Mammary epithelial cell (primary cell): ENCODE measurements at regions not wholly inside any gene's neighbourhood (a gene's known extent, or its start where the extent isn't known, plus 50 kb on each side); places are given as distances from the start of the nearest gene placed in this dataset.
"Not testable (repeated sequence)": the region's sequence is repeated elsewhere in the genome, so short reads cannot be mapped to it uniquely, and the experiment has no call there.

ENCODE experiments used
- EZH2 ChIP-seq: IDR thresholded peaks from 2 replicates; pipeline ENCODE4 v1.6.1; 2012; ENCODE audit warnings: low read length, inconsistent platforms, borderline replicate concordance
- TF ChIP-seq, protein P1 (sequence below), 2 donors: IDR thresholded peaks in 1 of 2; conservative IDR thresholded peaks in 1 of 2; 2 replicates each; pipeline ENCODE4 v1.5.1; 2011 to 2012; ENCODE audit warnings: inconsistent platforms in 2 of 2, low read length in 2 of 2, mild to moderate bottlenecking in 2 of 2, control low read depth in 1 of 2, low read depth in 1 of 2; ENCODE audit not compliant: insufficient read depth in 1 of 2; ENCODE audit errors: extremely low read depth in 1 of 2

GRCh38 chr10:38354410-38354809, 260.3 kb downstream of the ZNF37A start:
- TF ChIP-seq, protein P1, sequence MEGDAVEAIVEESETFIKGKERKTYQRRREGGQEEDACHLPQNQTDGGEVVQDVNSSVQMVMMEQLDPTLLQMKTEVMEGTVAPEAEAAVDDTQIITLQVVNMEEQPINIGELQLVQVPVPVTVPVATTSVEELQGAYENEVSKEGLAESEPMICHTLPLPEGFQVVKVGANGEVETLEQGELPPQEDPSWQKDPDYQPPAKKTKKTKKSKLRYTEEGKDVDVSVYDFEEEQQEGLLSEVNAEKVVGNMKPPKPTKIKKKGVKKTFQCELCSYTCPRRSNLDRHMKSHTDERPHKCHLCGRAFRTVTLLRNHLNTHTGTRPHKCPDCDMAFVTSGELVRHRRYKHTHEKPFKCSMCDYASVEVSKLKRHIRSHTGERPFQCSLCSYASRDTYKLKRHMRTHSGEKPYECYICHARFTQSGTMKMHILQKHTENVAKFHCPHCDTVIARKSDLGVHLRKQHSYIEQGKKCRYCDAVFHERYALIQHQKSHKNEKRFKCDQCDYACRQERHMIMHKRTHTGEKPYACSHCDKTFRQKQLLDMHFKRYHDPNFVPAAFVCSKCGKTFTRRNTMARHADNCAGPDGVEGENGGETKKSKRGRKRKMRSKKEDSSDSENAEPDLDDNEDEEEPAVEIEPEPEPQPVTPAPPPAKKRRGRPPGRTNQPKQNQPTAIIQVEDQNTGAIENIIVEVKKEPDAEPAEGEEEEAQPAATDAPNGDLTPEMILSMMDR (conservative IDR thresholded peaks at IDR 0.05 in 1 of 2, IDR thresholded peaks at IDR 0.05 in 1 of 2; ENCODE audit: extremely low read depth in 1 of 2, insufficient read depth in 1 of 2, low read depth in 1 of 2, low read length in 2 of 2): not testable (repeated sequence)
- not testable (repeated sequence) for TF ChIP-seq EZH2
